Rectal smooth muscle tissue (tissue), 1 donor: ENCODE measurements at regions not wholly inside any gene's neighbourhood (a gene's known extent, or its start where the extent isn't known, plus 50 kb on each side); places are given as distances from the start of the nearest gene placed in this dataset.

Experiments
- H3K27ac ChIP-seq: one replicate; pipeline ENCODE4 v1.7.0; 2013; ENCODE audit warnings: low read depth, low read length, inconsistent platforms
- H3K27me3 ChIP-seq: one replicate; pipeline ENCODE4 v1.7.0; 2013; ENCODE audit warnings: low read length; ENCODE audit not compliant: control insufficient read depth, insufficient read depth
- H3K36me3 ChIP-seq: one replicate; pipeline ENCODE4 v1.7.0; 2013; ENCODE audit warnings: low read length; ENCODE audit not compliant: control insufficient read depth, insufficient read depth
- H3K4me1 ChIP-seq: one replicate; pipeline ENCODE4 v1.7.0; 2013; ENCODE audit warnings: low read length; ENCODE audit not compliant: control insufficient read depth, insufficient read depth
- H3K4me3 ChIP-seq: one replicate; pipeline ENCODE4 v1.7.0; 2013; ENCODE audit warnings: low read length
- H3K9ac ChIP-seq: one replicate; pipeline ENCODE4 v1.7.0; 2013; ENCODE audit warnings: low read length

GRCh38 chr18:24885276-24885675 is 424.8 kb downstream of the HRH4 start:
- Histone ChIP-seq H3K4me1 (no peaks in the 10 kb centered on the region), H3K9ac (no peak overlapping the region), H3K27ac (no peak overlapping the region), H3K36me3 (no peaks in the 10 kb centered on the region), H3K4me3 (no peak overlapping the region), H3K27me3 (no peaks in the 10 kb centered on the region)

- no peak overlapping the region for H3K4me3 ChIP-seq
- H3K36me3 ChIP-seq: no peaks in the 10 kb centered on the region
- no peaks in the 10 kb centered on the region for H3K4me1 ChIP-seq
- H3K27me3 ChIP-seq: no peaks in the 10 kb centered on the region
- no peak overlapping the region for H3K27ac ChIP-seq
- H3K9ac ChIP-seq: no peak overlapping the region
These were observed 434.4 kb downstream of the HRH4 start for GRCh38 chr18:24894880-24895279.

- Histone ChIP-seq H3K4me3 (no peak overlapping the region), H3K27me3 (no peaks in the 10 kb centered on the region), H3K27ac (no peak overlapping the region), H3K4me1 (no peaks in the 10 kb centered on the region), H3K9ac (no peak overlapping the region), H3K36me3 (no peaks in the 10 kb centered on the region)
These were observed 437.0 kb downstream of the HRH4 start for GRCh38 chr18:24897461-24897860.

GRCh38 chr18:24910221-24910620 is 441.7 kb downstream of the ZNF521 start:
- Histone ChIP-seq H3K9ac (no peak overlapping the region), H3K4me3 (no peak overlapping the region), H3K36me3 (no peaks in the 10 kb centered on the region), H3K27ac (no peak overlapping the region), H3K27me3 (no peaks in the 10 kb centered on the region), H3K4me1 (no peaks in the 10 kb centered on the region)

GRCh38 chr18:24913507-24914170 is 438.3 kb downstream of the ZNF521 start:
- Histone ChIP-seq H3K36me3 (no peaks in the 10 kb centered on the region), H3K9ac (no peak overlapping the region), H3K4me1 (no peaks in the 10 kb centered on the region), H3K4me3 (no peak overlapping the region), H3K27me3 (no peaks in the 10 kb centered on the region), H3K27ac (no peak overlapping the region)

- Histone ChIP-seq H3K4me1 (no peaks in the 10 kb centered on the region), H3K4me3 (no peak overlapping the region), H3K36me3 (no peaks in the 10 kb centered on the region), H3K9ac (no peak overlapping the region), H3K27ac (no peak overlapping the region), H3K27me3 (no peaks in the 10 kb centered on the region)
These were observed 437.8 kb downstream of the ZNF521 start for GRCh38 chr18:24914171-24914525.

GRCh38 chr18:24914685-24915084 is 437.3 kb downstream of the ZNF521 start:
- H3K9ac ChIP-seq: no peak overlapping the region
- H3K4me3 ChIP-seq: no peak overlapping the region
- H3K27ac ChIP-seq: no peak overlapping the region
- no peaks in the 10 kb centered on the region for H3K36me3 ChIP-seq
- H3K4me1 ChIP-seq: no peaks in the 10 kb centered on the region
- H3K27me3 ChIP-seq: no peaks in the 10 kb centered on the region

- H3K27ac ChIP-seq: no peak overlapping the region
- H3K27me3 ChIP-seq: no peaks in the 10 kb centered on the region
- no peaks in the 10 kb centered on the region for H3K4me1 ChIP-seq
- no peak overlapping the region for H3K4me3 ChIP-seq
- no peak overlapping the region for H3K9ac ChIP-seq
- no peaks in the 10 kb centered on the region for H3K36me3 ChIP-seq
These were observed 436.4 kb downstream of the ZNF521 start for GRCh38 chr18:24915547-24915946.

- H3K27me3 ChIP-seq: no peaks in the 10 kb centered on the region
- H3K4me3 ChIP-seq: no peak overlapping the region
- H3K9ac ChIP-seq: no peak overlapping the region
- H3K27ac ChIP-seq: no peak overlapping the region
- H3K36me3 ChIP-seq: no peaks in the 10 kb centered on the region
- no peaks in the 10 kb centered on the region for H3K4me1 ChIP-seq
These were observed 434.2 kb downstream of the ZNF521 start for GRCh38 chr18:24917767-24918166.

GRCh38 chr18:24918257-24918656 is 433.7 kb downstream of the ZNF521 start:
- Histone ChIP-seq H3K27ac (no peak overlapping the region), H3K4me1 (no peaks in the 10 kb centered on the region), H3K9ac (no peak overlapping the region), H3K36me3 (no peaks in the 10 kb centered on the region), H3K4me3 (no peak overlapping the region), H3K27me3 (no peaks in the 10 kb centered on the region)

GRCh38 chr18:24919181-24919797 is 432.7 kb downstream of the ZNF521 start:
- no peak overlapping the region for H3K9ac ChIP-seq
- no peak overlapping the region for H3K4me3 ChIP-seq
- no peaks in the 10 kb centered on the region for H3K36me3 ChIP-seq
- H3K27ac ChIP-seq: no peak overlapping the region
- no peaks in the 10 kb centered on the region for H3K4me1 ChIP-seq
- no peaks in the 10 kb centered on the region for H3K27me3 ChIP-seq

GRCh38 chr18:24922491-24922890 is 429.5 kb downstream of the ZNF521 start:
- H3K9ac ChIP-seq: no peak overlapping the region
- H3K27me3 ChIP-seq: no peaks in the 10 kb centered on the region
- H3K36me3 ChIP-seq: no peaks in the 10 kb centered on the region
- no peak overlapping the region for H3K27ac ChIP-seq
- H3K4me1 ChIP-seq: no peaks in the 10 kb centered on the region
- no peak overlapping the region for H3K4me3 ChIP-seq

- Histone ChIP-seq H3K4me1 (no peaks in the 10 kb centered on the region), H3K4me3 (no peak overlapping the region), H3K9ac (no peak overlapping the region), H3K27ac (no peak overlapping the region), H3K36me3 (no peaks in the 10 kb centered on the region), H3K27me3 (no peaks in the 10 kb centered on the region)
These were observed 428.8 kb downstream of the ZNF521 start for GRCh38 chr18:24923138-24923537.
